Testis (tissue), 2 donors: ENCODE measurements at regions not wholly inside any gene's neighbourhood (a gene's known extent, or its start where the extent isn't known, plus 50 kb on each side); places are given as distances from the start of the nearest gene placed in this dataset.
"Not testable (repeated sequence)": the region's sequence is repeated elsewhere in the genome, so short reads cannot be mapped to it uniquely, and the experiment has no call there.

Source experiments
- DNase-seq: peaks from one replicate; pipeline ENCODE4 v3.0.0-alpha.2; 2019
- H3K27ac ChIP-seq, 2 donors: fragments of 200-600 bp; sonication (generic); one replicate each; pipeline ENCODE4 v1.5.1; 2019
- H3K27me3 ChIP-seq: fragments of 200-600 bp; sonication (generic); one replicate; pipeline ENCODE4 v1.5.1; 2019
- H3K36me3 ChIP-seq: fragments of 200-600 bp; sonication (generic); one replicate; pipeline ENCODE4 v1.5.1; 2017; ENCODE audit warnings: low read depth; ENCODE audit errors: missing control alignments
- H3K4me1 ChIP-seq: fragments of 200-600 bp; sonication (generic); one replicate; pipeline ENCODE4 v1.5.1; 2019
- H3K4me3 ChIP-seq, 2 donors: fragments of 200-600 bp; sonication (generic); one replicate each; pipeline ENCODE4 v1.5.1; 2017 to 2019
- H3K9me3 ChIP-seq: fragments of 200-600 bp; sonication (generic); one replicate; pipeline ENCODE4 v1.5.1; 2017
- CTCF ChIP-seq, 3 experiments: fragments of 450-650 bp in 2 of 3; fragments of 200-600 bp in 1 of 3; sonication (generic) in 1 of 3; IDR thresholded peaks; one replicate each; pipeline ENCODE4 v1.5.1; 2016 to 2019; ENCODE audit warnings: antibody characterized with exemption in 3 of 3, mild to moderate bottlenecking in 2 of 3, moderate library complexity in 1 of 3
- POLR2A ChIP-seq: fragments of 450-650 bp; IDR thresholded peaks from one replicate; pipeline ENCODE4 v1.6.1; 2017; ENCODE audit warnings: antibody characterized with exemption, mild to moderate bottlenecking, moderate library complexity
- WGBS, 2 donors: methylation state at CpG; one replicate each; pipeline ENCODE4 v1.1.5; 2018; 5-methylcytosine and 5-hydroxymethylcytosine counted together
- intact Hi-C: fragments of 100-400 bp; cut with DNase I; formaldehyde crosslinking; loops from one replicate; pipeline ENCODE4 v1.15.1; 2023; ENCODE audit warnings: low total_unique reads

- WGBS, 2 donors: 47 to 59% methylated on average over 2 of the region's 2 CpGs
- TF ChIP-seq CTCF (IDR thresholded peaks at IDR 0.05) (no peak), POLR2A (no peak)
These were observed 73.7 kb upstream of the TMEM229A start for GRCh38 chr7:124106575-124106974.

GRCh38 chr7:124101173-124101768, 68.4 kb upstream of the TMEM229A start:
- no peak for TF ChIP-seq POLR2A
- peak in 2 of 3 experiments; percentile 15 to 23 for TF ChIP-seq CTCF (IDR thresholded peaks at IDR 0.05)
- peak; percentile 26 for DNase-seq
- no peak overlapping the region for H3K4me3 ChIP-seq
- H3K36me3 ChIP-seq: no peaks in the 10 kb centered on the region
- H3K4me1 ChIP-seq: no peaks in the 10 kb centered on the region
- intact Hi-C loops: no loop called here
- no peak overlapping the region for H3K27ac ChIP-seq
- 47 to 50% methylated on average over 5 of the region's 5 CpGs for WGBS, 2 donors
- H3K9me3 ChIP-seq: no peaks in the 10 kb centered on the region
- H3K27me3 ChIP-seq: no peaks in the 10 kb centered on the region

More at GRCh38 chr7:124106575-124106974, 73.7 kb upstream of the TMEM229A start:
- Histone ChIP-seq H3K36me3 (no peaks in the 10 kb centered on the region), H3K9me3 (no peaks in the 10 kb centered on the region), H3K27me3 (no peaks in the 10 kb centered on the region), H3K4me3 (no peak overlapping the region), H3K27ac (no peak overlapping the region), H3K4me1 (no peaks in the 10 kb centered on the region)
- no peak for DNase-seq
- intact Hi-C loops: no loop called here

GRCh38 chr7:124100190-124100589, 67.3 kb upstream of the TMEM229A start:
- Histone ChIP-seq H3K27me3 (no peaks in the 10 kb centered on the region), H3K9me3 (no peaks in the 10 kb centered on the region), H3K27ac (no peak overlapping the region), H3K4me3 (no peak overlapping the region), H3K4me1 (no peaks in the 10 kb centered on the region), H3K36me3 (no peaks in the 10 kb centered on the region)
- intact Hi-C loops: no loop called here
- no peak for DNase-seq
- TF ChIP-seq POLR2A (no peak), CTCF (IDR thresholded peaks at IDR 0.05) (no peak)
- WGBS, 2 donors: 87 to 93% methylated on average over 3 of the region's 3 CpGs

- H3K27me3 ChIP-seq, intact Hi-C loops: not testable (repeated sequence)
- 92% methylated on average over 5 to 10 of the region's 10 CpGs for WGBS, 2 donors
These were observed 66.7 kb upstream of the TMEM229A start for GRCh38 chr7:124099585-124099984.

GRCh38 chr7:124089621-124090020, 56.8 kb upstream of the TMEM229A start:
- no peaks in the 10 kb centered on the region for H3K27me3 ChIP-seq
- H3K9me3 ChIP-seq: no peaks in the 10 kb centered on the region
- no peak overlapping the region for H3K4me3 ChIP-seq
- intact Hi-C loops: no loop called here
- TF ChIP-seq CTCF (IDR thresholded peaks at IDR 0.05) (no peak), POLR2A (no peak)
- no peak for DNase-seq
- WGBS, 2 donors: 31 to 39% methylated on average over 2 of the region's 2 CpGs
- no peaks in the 10 kb centered on the region for H3K36me3 ChIP-seq
- peaks cover 5% of the 10 kb centered on the region for H3K4me1 ChIP-seq
- peak overlapping the region; percentile 29 to 62 for H3K27ac ChIP-seq

More at GRCh38 chr7:124099585-124099984, 66.7 kb upstream of the TMEM229A start:
- not testable (repeated sequence) for H3K36me3 ChIP-seq, H3K4me3 ChIP-seq, H3K9me3 ChIP-seq, H3K4me1 ChIP-seq, DNase-seq, H3K27ac ChIP-seq
